Smooth muscle cell (in vitro differentiated cells): ENCODE measurements at regions not wholly inside any gene's neighbourhood (a gene's known extent, or its start where the extent isn't known, plus 50 kb on each side); places are given as distances from the start of the nearest gene placed in this dataset.
"Not testable (repeated sequence)": the region's sequence is repeated elsewhere in the genome, so short reads cannot be mapped to it uniquely, and the experiment has no call there.

Source experiments
- DNase-seq: peaks from one replicate; lab custom pipeline; 2025; ENCODE audit not compliant: unreplicated experiment; lab: John Stamatoyannopoulos, UW
- H2AFZ ChIP-seq: fragments of 200-600 bp; sonication (generic); 2 replicates; pipeline ENCODE4 v1.6.0; 2016; ENCODE audit warnings: antibody characterized with exemption, low read depth, mild to moderate bottlenecking
- H3F3A ChIP-seq: fragments of 200-600 bp; sonication (generic); 2 replicates; pipeline ENCODE4 v1.6.0; 2017; ENCODE audit warnings: antibody characterized with exemption, low read depth
- H3K27ac ChIP-seq: fragments of 200-600 bp; sonication (generic); 2 replicates; pipeline ENCODE4 v1.5.1; 2016; ENCODE audit warnings: low read depth, mild to moderate bottlenecking
- H3K27me3 ChIP-seq: fragments of 200-600 bp; sonication (generic); 2 replicates; pipeline ENCODE4 v1.6.1; 2016; ENCODE audit warnings: low read depth, mild to moderate bottlenecking
- H3K36me3 ChIP-seq: fragments of 200-600 bp; sonication (generic); 2 replicates; pipeline ENCODE4 v1.5.1; 2016; ENCODE audit warnings: low read depth
- H3K4me1 ChIP-seq: fragments of 200-600 bp; sonication (generic); 2 replicates; pipeline ENCODE4 v1.5.1; 2016; ENCODE audit warnings: low read depth
- H3K4me2 ChIP-seq: fragments of 200-600 bp; sonication (generic); 2 replicates; pipeline ENCODE4 v1.6.0; 2016; ENCODE audit warnings: mild to moderate bottlenecking
- H3K4me3 ChIP-seq: fragments of 200-600 bp; sonication (generic); 2 replicates; pipeline ENCODE4 v1.5.1; 2016; ENCODE audit warnings: mild to moderate bottlenecking
- H3K79me2 ChIP-seq: fragments of 200-600 bp; sonication (generic); 2 replicates; pipeline ENCODE4 v1.6.0; 2016; ENCODE audit warnings: low read depth, mild to moderate bottlenecking
- H3K9ac ChIP-seq: fragments of 200-600 bp; sonication (generic); 2 replicates; pipeline ENCODE4 v1.6.0; 2016; ENCODE audit warnings: low read depth
- H3K9me3 ChIP-seq: fragments of 200-600 bp; sonication (generic); replicated peaks from 2 replicates; pipeline ENCODE4 v1.5.1; 2016; ENCODE audit warnings: low read depth
- H4K20me1 ChIP-seq: fragments of 200-600 bp; sonication (generic); 2 replicates; pipeline ENCODE4 v1.6.0; 2016; ENCODE audit warnings: low read depth
- CTCF ChIP-seq: fragments of 200-600 bp; sonication (generic); IDR thresholded peaks from 2 replicates; pipeline ENCODE4 v1.5.1; 2017; ENCODE audit warnings: borderline replicate concordance, mild to moderate bottlenecking, antibody characterized with exemption; ENCODE audit not compliant: insufficient read depth, poor library complexity, severe bottlenecking
- WGBS: methylation state at CpG from one replicate; pipeline ENCODE4 v1.1.7; 2016; ENCODE audit warnings: low lambda C conversion rate; 5-methylcytosine and 5-hydroxymethylcytosine counted together

DNA sequence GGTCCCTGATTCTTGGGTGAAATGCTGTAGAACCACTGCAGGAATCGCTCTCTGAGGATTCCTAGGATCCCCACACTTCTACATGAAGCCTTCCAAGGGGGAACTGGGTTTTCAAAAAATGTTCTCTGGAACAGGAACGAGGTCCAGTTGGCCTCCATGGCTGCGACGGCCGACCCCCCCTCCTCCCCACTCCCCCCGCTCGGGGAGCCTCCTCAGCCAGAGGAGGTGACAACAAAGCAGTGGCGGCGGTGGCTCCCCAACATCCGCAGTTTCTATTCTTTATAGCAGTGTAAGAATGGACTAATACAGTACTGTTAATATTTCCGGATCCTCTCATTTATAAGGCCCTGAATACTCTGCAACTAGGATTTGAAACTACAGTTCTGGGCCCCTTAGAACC is 84.0 kb upstream of the PLAAT1 start:
- WGBS = 88% methylated on average over 11 of the region's 11 CpGs
- H3K27ac ChIP-seq = no peak overlapping the region
- no peaks in the 10 kb centered on the region for H3K9me3 ChIP-seq
- no peak overlapping the region for H3K9ac ChIP-seq
- no peaks in the 10 kb centered on the region for H3K36me3 ChIP-seq
- no peaks in the 10 kb centered on the region for H3K79me2 ChIP-seq
- H3F3A ChIP-seq = no peaks in the 10 kb centered on the region
- no peak for DNase-seq
- no peak overlapping the region for H2AFZ ChIP-seq
- TF ChIP-seq CTCF = no peak
- no peaks in the 10 kb centered on the region for H3K27me3 ChIP-seq
- no peaks in the 10 kb centered on the region for H3K4me1 ChIP-seq
- no peak overlapping the region for H3K4me3 ChIP-seq
- no peak overlapping the region for H3K4me2 ChIP-seq
- no peaks in the 10 kb centered on the region for H4K20me1 ChIP-seq

DNA sequence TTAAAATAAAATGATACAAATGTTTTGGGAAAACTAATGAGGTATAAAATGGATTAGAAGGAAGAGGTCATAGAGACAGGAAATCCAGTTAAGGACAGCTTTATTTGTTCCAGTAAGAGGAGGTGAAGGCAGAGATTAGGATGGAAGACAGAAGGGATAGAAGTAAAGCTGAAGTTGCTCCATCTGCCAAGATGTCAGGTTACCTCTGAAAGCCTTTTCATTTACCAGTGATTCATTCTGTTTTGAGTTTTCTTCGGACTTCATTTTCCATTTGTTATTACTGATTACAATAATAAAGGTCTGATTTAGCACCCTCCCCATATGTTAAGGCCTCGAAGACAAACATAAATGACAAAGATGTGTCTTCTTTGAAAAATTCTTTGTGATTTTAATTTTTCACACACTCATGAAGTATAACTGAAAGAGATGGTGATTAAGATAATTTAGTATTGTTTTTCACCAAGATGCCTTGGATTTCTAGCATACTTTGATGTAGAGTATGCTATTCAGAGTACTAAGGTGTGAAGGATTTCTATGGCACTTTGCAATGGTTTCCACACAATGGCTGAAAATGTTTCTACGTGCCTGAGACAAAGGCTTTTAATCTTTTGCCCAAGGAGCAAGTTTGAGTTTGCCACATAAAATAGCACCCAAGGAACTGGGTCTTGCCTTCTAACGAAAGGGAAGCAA is 75.4 kb upstream of the PLAAT1 start:
- no peak overlapping the region for H3K27ac ChIP-seq
- H3K9ac ChIP-seq = no peak overlapping the region
- 50% methylated on average over 4 of the region's 4 CpGs for WGBS
- no peak for TF ChIP-seq CTCF
- no peaks in the 10 kb centered on the region for H3F3A ChIP-seq
- no peaks in the 10 kb centered on the region for H3K9me3 ChIP-seq
- H3K4me2 ChIP-seq = no peak overlapping the region
- H3K4me3 ChIP-seq = no peak overlapping the region
- no peak overlapping the region for H2AFZ ChIP-seq
- H4K20me1 ChIP-seq = no peaks in the 10 kb centered on the region
- no peaks in the 10 kb centered on the region for H3K4me1 ChIP-seq
- H3K36me3 ChIP-seq = no peaks in the 10 kb centered on the region
- DNase-seq = no peak
- H3K79me2 ChIP-seq = no peaks in the 10 kb centered on the region
- peaks cover 8% of the 10 kb centered on the region for H3K27me3 ChIP-seq

- H3K9ac ChIP-seq = no peak overlapping the region
- no peaks in the 10 kb centered on the region for H3K9me3 ChIP-seq
- H3K4me1 ChIP-seq = no peaks in the 10 kb centered on the region
- peaks cover 8% of the 10 kb centered on the region for H3K27me3 ChIP-seq
- H3F3A ChIP-seq = no peaks in the 10 kb centered on the region
- H3K4me3 ChIP-seq = no peak overlapping the region
- no peak for DNase-seq
- no peaks in the 10 kb centered on the region for H3K79me2 ChIP-seq
- no peak overlapping the region for H3K4me2 ChIP-seq
- TF ChIP-seq CTCF = no peak
- no peaks in the 10 kb centered on the region for H3K36me3 ChIP-seq
- no peak overlapping the region for H2AFZ ChIP-seq
- H3K27ac ChIP-seq = no peak overlapping the region
- 66% methylated on average over 3 of the region's 3 CpGs for WGBS
- no peaks in the 10 kb centered on the region for H4K20me1 ChIP-seq
These were observed 72.1 kb upstream of the PLAAT1 start for GRCh38 chr3:193168931-193169330.

DNA sequence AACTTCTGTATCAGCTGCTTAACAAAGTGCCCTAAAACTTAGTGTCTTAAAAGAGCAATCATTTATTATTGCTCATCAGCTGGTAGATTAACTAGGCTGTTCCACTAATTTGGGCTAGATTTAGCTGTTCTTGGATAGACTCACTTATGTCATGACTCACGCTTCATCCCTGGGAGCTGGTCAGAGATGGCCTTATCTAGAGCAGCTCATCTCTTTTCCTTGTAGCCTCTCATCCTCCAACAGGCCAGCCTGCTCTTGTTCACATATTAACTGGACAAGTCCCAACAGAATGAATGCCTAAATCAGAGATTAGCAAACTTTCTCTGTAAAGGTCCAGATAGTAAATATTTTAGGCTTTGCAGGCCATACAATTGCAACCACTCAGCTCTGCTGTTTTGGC is 66.9 kb upstream of the PLAAT1 start:
- H3K79me2 ChIP-seq = no peaks in the 10 kb centered on the region
- H3K36me3 ChIP-seq = no peaks in the 10 kb centered on the region
- no peaks in the 10 kb centered on the region for H3F3A ChIP-seq
- TF ChIP-seq CTCF = no peak
- no peak for DNase-seq
- H3K27me3 ChIP-seq = no peaks in the 10 kb centered on the region
- WGBS = 7% methylated on average over 1 of the region's 1 CpG
- H3K4me3 ChIP-seq = no peak overlapping the region
- no peak overlapping the region for H2AFZ ChIP-seq
- H3K4me2 ChIP-seq = no peak overlapping the region
- H3K9ac ChIP-seq = no peak overlapping the region
- H3K4me1 ChIP-seq = no peaks in the 10 kb centered on the region
- no peak overlapping the region for H3K27ac ChIP-seq
- no peaks in the 10 kb centered on the region for H3K9me3 ChIP-seq
- H4K20me1 ChIP-seq = no peaks in the 10 kb centered on the region

- 81% methylated on average over 8 of the region's 8 CpGs for WGBS
- H3K4me1 ChIP-seq, H2AFZ ChIP-seq, H3K4me3 ChIP-seq, H3K27me3 ChIP-seq, H3K4me2 ChIP-seq, H3K36me3 ChIP-seq, H3K9me3 ChIP-seq, H4K20me1 ChIP-seq, H3F3A ChIP-seq, DNase-seq, H3K9ac ChIP-seq, H3K27ac ChIP-seq, H3K79me2 ChIP-seq: not testable (repeated sequence)
These were observed 61.5 kb upstream of the PLAAT1 start for GRCh38 chr3:193179332-193180012.
